ENCODE measurements at regions not wholly inside any gene's neighbourhood (a gene's known extent, or its start where the extent isn't known, plus 50 kb on each side); places are given as distances from the start of the nearest gene placed in this dataset.
"Not testable (repeated sequence)": the region's sequence is repeated elsewhere in the genome, so short reads cannot be mapped to it uniquely, and the experiment has no call there.

- Histone ChIP-seq H3K9ac (ENCODE audit: low read depth in 1 of 3, low read length in 3 of 3) (no peak overlapping the region), H3K4me3 (ENCODE audit: low read length in 3 of 3) (no peak overlapping the region), H3K4me1 (ENCODE audit: control insufficient read depth in 3 of 3, insufficient read depth in 3 of 3, low read length in 3 of 3) (peaks cover 2 to 7% (median 3%) of the 10 kb centered on the region in 3 donors), H3K27ac (ENCODE audit: low read depth, low read length) (no peak overlapping the region), H3K27me3 (ENCODE audit: control insufficient read depth in 3 of 3, insufficient read depth in 3 of 3, low read length in 3 of 3) (no peaks in the 10 kb centered on the region), H3K9me3 (ENCODE audit: control insufficient read depth in 3 of 3, low read length in 3 of 3) (no peaks in the 10 kb centered on the region), H3K36me3 (ENCODE audit: control insufficient read depth in 3 of 3, insufficient read depth in 3 of 3, low read length in 3 of 3) (no peaks in the 10 kb centered on the region)
Measured at GRCh38 chr15:92719021-92719420, 63.4 kb upstream of the FAM174B start.

- H3K4me1 ChIP-seq (ENCODE audit: control insufficient read depth in 3 of 3, insufficient read depth in 3 of 3, low read length in 3 of 3), result no peaks in the 10 kb centered on the region
- no peak overlapping the region for H3K9ac ChIP-seq (ENCODE audit: low read depth in 1 of 3, low read length in 3 of 3)
- no peaks in the 10 kb centered on the region for H3K9me3 ChIP-seq (ENCODE audit: control insufficient read depth in 3 of 3, low read length in 3 of 3)
- no peak overlapping the region for H3K4me3 ChIP-seq (ENCODE audit: low read length in 3 of 3)
- no peaks in the 10 kb centered on the region for H3K36me3 ChIP-seq (ENCODE audit: control insufficient read depth in 3 of 3, insufficient read depth in 3 of 3, low read length in 3 of 3)
- no peak overlapping the region for H3K27ac ChIP-seq (ENCODE audit: low read depth, low read length)
- H3K27me3 ChIP-seq (ENCODE audit: control insufficient read depth in 3 of 3, insufficient read depth in 3 of 3, low read length in 3 of 3), result no peaks in the 10 kb centered on the region
Measured at GRCh38 chr15:92724144-92724543, 68.6 kb upstream of the FAM174B start.

GRCh38 chr15:92725171-92725570 lies 69.6 kb upstream of the FAM174B start:
- H3K9me3 ChIP-seq (ENCODE audit: control insufficient read depth in 3 of 3, low read length in 3 of 3), result no peaks in the 10 kb centered on the region
- H3K36me3 ChIP-seq (ENCODE audit: control insufficient read depth in 3 of 3, insufficient read depth in 3 of 3, low read length in 3 of 3), result no peaks in the 10 kb centered on the region
- no peak overlapping the region for H3K9ac ChIP-seq (ENCODE audit: low read depth in 1 of 3, low read length in 3 of 3)
- no peaks in the 10 kb centered on the region for H3K4me1 ChIP-seq (ENCODE audit: control insufficient read depth in 3 of 3, insufficient read depth in 3 of 3, low read length in 3 of 3)
- no peak overlapping the region for H3K27ac ChIP-seq (ENCODE audit: low read depth, low read length)
- no peaks in the 10 kb centered on the region for H3K27me3 ChIP-seq (ENCODE audit: control insufficient read depth in 3 of 3, insufficient read depth in 3 of 3, low read length in 3 of 3)
- H3K4me3 ChIP-seq (ENCODE audit: low read length in 3 of 3), result no peak overlapping the region

- Histone ChIP-seq H3K4me1 (ENCODE audit: control insufficient read depth in 3 of 3, insufficient read depth in 3 of 3, low read length in 3 of 3) (no peaks in the 10 kb centered on the region), H3K36me3 (ENCODE audit: control insufficient read depth in 3 of 3, insufficient read depth in 3 of 3, low read length in 3 of 3) (no peaks in the 10 kb centered on the region), H3K27me3 (ENCODE audit: control insufficient read depth in 3 of 3, insufficient read depth in 3 of 3, low read length in 3 of 3) (no peaks in the 10 kb centered on the region), H3K27ac (ENCODE audit: low read depth, low read length) (no peak overlapping the region), H3K9ac (ENCODE audit: low read depth in 1 of 3, low read length in 3 of 3) (no peak overlapping the region), H3K9me3 (ENCODE audit: control insufficient read depth in 3 of 3, low read length in 3 of 3) (no peaks in the 10 kb centered on the region), H3K4me3 (ENCODE audit: low read length in 3 of 3) (no peak overlapping the region)
Measured at GRCh38 chr15:92728266-92728665, 72.7 kb upstream of the FAM174B start.

- no peaks in the 10 kb centered on the region for H3K9me3 ChIP-seq (ENCODE audit: control insufficient read depth in 3 of 3, low read length in 3 of 3)
- H3K27ac ChIP-seq (ENCODE audit: low read depth, low read length), result peak overlapping the region; percentile 66
- no peaks in the 10 kb centered on the region for H3K27me3 ChIP-seq (ENCODE audit: control insufficient read depth in 3 of 3, insufficient read depth in 3 of 3, low read length in 3 of 3)
- peak overlapping the region; percentile 66 to 68 (median 67) for H3K4me3 ChIP-seq (ENCODE audit: low read length in 3 of 3)
- peak overlapping the region; percentile 63 to 76 (median 65) for H3K9ac ChIP-seq (ENCODE audit: low read depth in 1 of 3, low read length in 3 of 3)
- H3K4me1 ChIP-seq (ENCODE audit: control insufficient read depth in 3 of 3, insufficient read depth in 3 of 3, low read length in 3 of 3), result no peaks in the 10 kb centered on the region
- H3K36me3 ChIP-seq (ENCODE audit: control insufficient read depth in 3 of 3, insufficient read depth in 3 of 3, low read length in 3 of 3), result no peaks in the 10 kb centered on the region
Measured at GRCh38 chr15:92733090-92733933, 77.7 kb upstream of the FAM174B start.

- peak overlapping the region; percentile 66 to 68 (median 67) for H3K4me3 ChIP-seq (ENCODE audit: low read length in 3 of 3)
- H3K9me3 ChIP-seq (ENCODE audit: control insufficient read depth in 3 of 3, low read length in 3 of 3), result no peaks in the 10 kb centered on the region
- H3K9ac ChIP-seq (ENCODE audit: low read depth in 1 of 3, low read length in 3 of 3), result peak overlapping the region; percentile 63 to 76 (median 65)
- H3K4me1 ChIP-seq (ENCODE audit: control insufficient read depth in 3 of 3, insufficient read depth in 3 of 3, low read length in 3 of 3), result no peaks in the 10 kb centered on the region
- H3K36me3 ChIP-seq (ENCODE audit: control insufficient read depth in 3 of 3, insufficient read depth in 3 of 3, low read length in 3 of 3), result no peaks in the 10 kb centered on the region
- H3K27ac ChIP-seq (ENCODE audit: low read depth, low read length), result peak overlapping the region; percentile 66
- H3K27me3 ChIP-seq (ENCODE audit: control insufficient read depth in 3 of 3, insufficient read depth in 3 of 3, low read length in 3 of 3), result no peaks in the 10 kb centered on the region
Measured at GRCh38 chr15:92733934-92734521, 78.5 kb upstream of the FAM174B start.

- not testable (repeated sequence) for H3K36me3 ChIP-seq (ENCODE audit: control insufficient read depth in 3 of 3, insufficient read depth in 3 of 3, low read length in 3 of 3)
Measured at GRCh38 chr15:92739246-92739645, 83.7 kb upstream of the FAM174B start.

GRCh38 chr15:92745845-92746271 lies 90.3 kb upstream of the FAM174B start:
- Histone ChIP-seq H3K9me3 (ENCODE audit: control insufficient read depth in 3 of 3, low read length in 3 of 3) (no peaks in the 10 kb centered on the region), H3K27ac (ENCODE audit: low read depth, low read length) (no peak overlapping the region), H3K4me3 (ENCODE audit: low read length in 3 of 3) (no peak overlapping the region), H3K36me3 (ENCODE audit: control insufficient read depth in 3 of 3, insufficient read depth in 3 of 3, low read length in 3 of 3) (no peaks in the 10 kb centered on the region), H3K27me3 (ENCODE audit: control insufficient read depth in 3 of 3, insufficient read depth in 3 of 3, low read length in 3 of 3) (no peaks in the 10 kb centered on the region), H3K9ac (ENCODE audit: low read depth in 1 of 3, low read length in 3 of 3) (no peak overlapping the region), H3K4me1 (ENCODE audit: control insufficient read depth in 3 of 3, insufficient read depth in 3 of 3, low read length in 3 of 3) (no peaks in the 10 kb centered on the region)

More at GRCh38 chr15:92739246-92739645, 83.7 kb upstream of the FAM174B start:
- H3K4me1 ChIP-seq (ENCODE audit: control insufficient read depth in 3 of 3, insufficient read depth in 3 of 3, low read length in 3 of 3); H3K27ac ChIP-seq (ENCODE audit: low read depth, low read length); H3K9me3 ChIP-seq (ENCODE audit: control insufficient read depth in 3 of 3, low read length in 3 of 3); H3K4me3 ChIP-seq (ENCODE audit: low read length in 3 of 3); H3K9ac ChIP-seq (ENCODE audit: low read depth in 1 of 3, low read length in 3 of 3); H3K27me3 ChIP-seq (ENCODE audit: control insufficient read depth in 3 of 3, insufficient read depth in 3 of 3, low read length in 3 of 3): not testable (repeated sequence)

GRCh38 chr15:92747047-92747446 lies 91.5 kb upstream of the FAM174B start:
- Histone ChIP-seq H3K4me1 (ENCODE audit: control insufficient read depth in 3 of 3, insufficient read depth in 3 of 3, low read length in 3 of 3) (no peaks in the 10 kb centered on the region), H3K27ac (ENCODE audit: low read depth, low read length) (no peak overlapping the region), H3K9ac (ENCODE audit: low read depth in 1 of 3, low read length in 3 of 3) (no peak overlapping the region), H3K9me3 (ENCODE audit: control insufficient read depth in 3 of 3, low read length in 3 of 3) (no peaks in the 10 kb centered on the region), H3K4me3 (ENCODE audit: low read length in 3 of 3) (no peak overlapping the region), H3K27me3 (ENCODE audit: control insufficient read depth in 3 of 3, insufficient read depth in 3 of 3, low read length in 3 of 3) (no peaks in the 10 kb centered on the region), H3K36me3 (ENCODE audit: control insufficient read depth in 3 of 3, insufficient read depth in 3 of 3, low read length in 3 of 3) (no peaks in the 10 kb centered on the region)

- no peaks in the 10 kb centered on the region for H3K36me3 ChIP-seq (ENCODE audit: control insufficient read depth in 3 of 3, insufficient read depth in 3 of 3, low read length in 3 of 3)
- no peaks in the 10 kb centered on the region for H3K9me3 ChIP-seq (ENCODE audit: control insufficient read depth in 3 of 3, low read length in 3 of 3)
- H3K4me3 ChIP-seq (ENCODE audit: low read length in 3 of 3), result no peak overlapping the region
- no peaks in the 10 kb centered on the region for H3K4me1 ChIP-seq (ENCODE audit: control insufficient read depth in 3 of 3, insufficient read depth in 3 of 3, low read length in 3 of 3)
- no peaks in the 10 kb centered on the region for H3K27me3 ChIP-seq (ENCODE audit: control insufficient read depth in 3 of 3, insufficient read depth in 3 of 3, low read length in 3 of 3)
- H3K27ac ChIP-seq (ENCODE audit: low read depth, low read length), result no peak overlapping the region
- H3K9ac ChIP-seq (ENCODE audit: low read depth in 1 of 3, low read length in 3 of 3), result no peak overlapping the region
Measured at GRCh38 chr15:92749216-92749615, 93.6 kb upstream of the FAM174B start.
